SK-N-MC (cell line): ENCODE measurements at regions not wholly inside any gene's neighbourhood (a gene's known extent, or its start where the extent isn't known, plus 50 kb on each side); places are given as distances from the start of the nearest gene placed in this dataset.

Experiments used
- DNase-seq: peaks from one replicate; pipeline ENCODE4 v3.0.0-alpha.2; 2011; ENCODE audit warnings: low read depth, low spot score
- H3K27ac ChIP-seq: fragments of 200-600 bp; sonication (generic); 2 replicates; pipeline ENCODE4 v1.5.1; 2016; ENCODE audit warnings: mixed run types
- H3K36me3 ChIP-seq: fragments of 200-600 bp; sonication (generic); 2 replicates; pipeline ENCODE4 v1.6.1; 2017; ENCODE audit warnings: antibody characterized with exemption, low read length, mixed read lengths; ENCODE audit not compliant: insufficient read depth
- H3K4me3 ChIP-seq: fragments of 200-600 bp; sonication (generic); 2 replicates; pipeline ENCODE4 v1.5.1; 2016
- H3K9ac ChIP-seq: fragments of 200-600 bp; sonication (generic); 2 replicates; pipeline ENCODE4 v1.8.0; 2017; ENCODE audit warnings: mixed run types, mixed read lengths; ENCODE audit not compliant: insufficient read length
- H3K9me3 ChIP-seq: fragments of 200-600 bp; sonication (generic); 2 replicates; pipeline ENCODE4 v1.6.1; 2017; ENCODE audit warnings: low read depth, mild to moderate bottlenecking, antibody characterized with exemption, low read length, moderate library complexity, mixed read lengths
- EZH2 ChIP-seq: fragments of 200-600 bp; sonication (generic); IDR thresholded peaks from one replicate; pipeline ENCODE4 v1.6.1; 2017; ENCODE audit warnings: antibody characterized with exemption
- FOXP2 ChIP-seq: optimal IDR thresholded peaks from 2 replicates; pipeline ENCODE3; 2011; ENCODE audit warnings: mild to moderate bottlenecking, moderate library complexity; ENCODE audit not compliant: insufficient read depth; ENCODE audit errors: extremely low read length, control extremely low read depth
- POLR2AphosphoS5 ChIP-seq: IDR thresholded peaks from 2 replicates; pipeline ENCODE4 v1.6.1; 2012; ENCODE audit warnings: mild to moderate bottlenecking, low read depth, low read length, borderline replicate concordance

GRCh38 chr5:175579742-175580432, 78.0 kb upstream of the HRH2 start:
- no peaks in the 10 kb centered on the region for H3K9me3 ChIP-seq
- no peaks in the 10 kb centered on the region for H3K36me3 ChIP-seq
- H3K9ac ChIP-seq = peak overlapping the region; percentile 28
- H3K27ac ChIP-seq = no peak overlapping the region
- TF ChIP-seq FOXP2 (no peak), EZH2 (no peak), POLR2AphosphoS5 (no peak)
- no peak overlapping the region for H3K4me3 ChIP-seq
- no peak for DNase-seq

GRCh38 chr5:175582697-175583096, 75.2 kb upstream of the HRH2 start:
- no peak overlapping the region for H3K27ac ChIP-seq
- H3K9ac ChIP-seq = no peak overlapping the region
- TF ChIP-seq EZH2 (no peak), FOXP2 (no peak), POLR2AphosphoS5 (no peak)
- H3K36me3 ChIP-seq = no peaks in the 10 kb centered on the region
- DNase-seq = peak; percentile 39
- H3K4me3 ChIP-seq = no peak overlapping the region
- no peaks in the 10 kb centered on the region for H3K9me3 ChIP-seq

GRCh38 chr5:175585567-175585966, 72.3 kb upstream of the HRH2 start:
- Histone ChIP-seq H3K4me3 (no peak overlapping the region), H3K9ac (no peak overlapping the region), H3K36me3 (no peaks in the 10 kb centered on the region), H3K9me3 (no peaks in the 10 kb centered on the region), H3K27ac (no peak overlapping the region)
- TF ChIP-seq POLR2AphosphoS5 = no peak
- TF ChIP-seq FOXP2 = no peak
- TF ChIP-seq EZH2 = no peak
- DNase-seq = no peak

- Histone ChIP-seq H3K9ac (no peak overlapping the region), H3K9me3 (no peaks in the 10 kb centered on the region), H3K27ac (no peak overlapping the region), H3K4me3 (no peak overlapping the region), H3K36me3 (no peaks in the 10 kb centered on the region)
- TF ChIP-seq POLR2AphosphoS5 (no peak), FOXP2 (no peak), EZH2 (no peak)
- DNase-seq = no peak
Observed at GRCh38 chr5:175588709-175589429, 69.0 kb upstream of the HRH2 start.

DNA sequence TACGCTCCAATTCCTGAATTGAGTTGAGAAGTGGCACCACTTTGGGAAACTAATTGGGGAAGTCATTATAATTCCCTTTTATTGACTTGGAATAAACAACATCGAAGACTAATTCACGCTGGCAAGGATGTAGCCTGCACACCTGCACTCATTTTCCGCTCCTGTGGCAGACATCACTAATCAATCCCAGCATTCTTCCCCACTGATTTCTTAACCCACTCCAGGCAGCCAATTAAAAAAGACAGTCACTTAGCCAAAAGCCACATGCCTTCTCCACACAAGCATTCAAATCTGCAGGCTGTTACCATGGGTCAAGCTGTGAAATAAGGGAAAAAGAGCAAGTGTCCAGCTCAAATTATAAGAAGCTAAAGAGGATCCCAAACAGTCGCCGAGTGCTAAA, 68.2 kb upstream of the HRH2 start:
- no peaks in the 10 kb centered on the region for H3K36me3 ChIP-seq
- no peak overlapping the region for H3K4me3 ChIP-seq
- no peak for DNase-seq
- no peak for TF ChIP-seq EZH2
- no peak for TF ChIP-seq FOXP2
- TF ChIP-seq POLR2AphosphoS5 = no peak
- peak overlapping the region; percentile 91 for H3K27ac ChIP-seq
- no peaks in the 10 kb centered on the region for H3K9me3 ChIP-seq
- no peak overlapping the region for H3K9ac ChIP-seq

DNA sequence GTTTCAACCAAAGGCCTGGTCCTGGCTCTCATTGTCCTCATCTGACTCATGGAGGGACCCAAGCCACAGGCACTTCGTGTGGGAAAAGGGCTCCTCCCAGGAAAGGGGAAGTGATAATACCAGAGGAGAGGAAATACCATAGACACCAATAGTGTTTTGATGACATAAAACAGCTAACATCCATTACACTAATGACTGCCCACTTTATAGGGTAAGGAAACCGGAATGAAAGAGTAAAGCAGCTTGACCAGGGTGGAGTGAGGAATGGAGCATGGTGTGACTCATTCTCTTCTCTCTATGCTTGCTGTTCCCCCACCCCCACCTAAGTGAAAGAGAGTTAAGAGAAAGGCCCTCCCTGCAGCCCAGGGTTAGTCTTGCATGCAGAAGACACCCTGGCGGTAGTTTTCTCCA, 67.4 kb upstream of the HRH2 start:
- Histone ChIP-seq H3K4me3 (peak overlapping the region; percentile 42; the same call in 1 of the 2 replicates), H3K9ac (no peak overlapping the region), H3K9me3 (no peaks in the 10 kb centered on the region), H3K36me3 (no peaks in the 10 kb centered on the region), H3K27ac (peak overlapping the region; percentile 91)
- no peak for DNase-seq
- TF ChIP-seq EZH2 (no peak), POLR2AphosphoS5 (no peak; the same call in 1 of the 2 replicates), FOXP2 (no peak)

DNA sequence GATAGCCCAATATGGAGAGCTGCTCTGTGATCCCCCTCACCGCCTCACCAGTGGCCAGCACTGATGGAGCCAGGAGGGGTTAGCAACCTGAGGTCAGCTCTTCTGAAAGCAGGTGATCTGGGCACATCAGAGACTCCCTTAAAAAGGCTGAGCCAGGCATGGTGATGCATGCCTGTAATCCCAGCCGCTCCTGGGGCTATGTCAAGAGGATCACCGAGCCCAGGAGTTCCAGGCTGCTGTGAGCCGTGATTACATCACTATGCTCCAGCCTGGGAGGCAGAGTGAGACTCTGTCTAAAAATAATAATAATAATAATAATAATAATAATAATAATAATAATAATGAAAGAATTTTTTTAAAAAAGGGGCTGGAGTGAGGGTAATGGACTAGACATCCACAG, 66.6 kb upstream of the HRH2 start:
- Histone ChIP-seq H3K4me3 (no peak overlapping the region), H3K27ac (no peak overlapping the region), H3K9ac (no peak overlapping the region), H3K9me3 (no peaks in the 10 kb centered on the region), H3K36me3 (no peaks in the 10 kb centered on the region)
- no peak for TF ChIP-seq EZH2
- no peak for TF ChIP-seq FOXP2
- TF ChIP-seq POLR2AphosphoS5 = no peak
- DNase-seq = no peak

GRCh38 chr5:175593794-175594193, 64.1 kb upstream of the HRH2 start:
- no peak overlapping the region for H3K27ac ChIP-seq
- H3K9me3 ChIP-seq = no peaks in the 10 kb centered on the region
- no peak overlapping the region for H3K4me3 ChIP-seq
- no peak overlapping the region for H3K9ac ChIP-seq
- DNase-seq = no peak
- TF ChIP-seq FOXP2 (no peak), POLR2AphosphoS5 (no peak), EZH2 (no peak)
- no peaks in the 10 kb centered on the region for H3K36me3 ChIP-seq

DNA sequence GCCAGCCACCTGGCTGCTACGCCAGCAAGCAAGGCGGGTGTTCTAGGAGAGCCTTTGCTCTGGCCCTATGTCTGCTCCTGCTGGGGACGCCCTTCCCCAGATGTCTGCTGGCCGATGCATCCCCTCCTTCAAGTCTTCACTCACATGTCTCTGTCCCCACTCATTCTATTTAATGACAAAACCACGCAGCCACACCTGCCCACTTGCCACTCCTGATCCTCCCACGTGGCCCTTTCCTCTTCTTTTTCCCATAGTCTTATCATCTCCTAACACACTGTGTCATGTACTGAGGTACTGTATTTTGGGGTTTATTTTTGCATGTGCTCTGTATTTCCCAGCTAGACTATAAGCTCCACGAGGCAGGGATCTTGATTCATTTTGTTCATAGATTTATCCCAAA, 62.0 kb upstream of the HRH2 start:
- Histone ChIP-seq H3K27ac (no peak overlapping the region), H3K36me3 (no peaks in the 10 kb centered on the region), H3K9me3 (no peaks in the 10 kb centered on the region), H3K4me3 (no peak overlapping the region), H3K9ac (no peak overlapping the region)
- DNase-seq = no peak
- TF ChIP-seq POLR2AphosphoS5 (no peak), FOXP2 (no peak), EZH2 (no peak)

- no peak overlapping the region for H3K9ac ChIP-seq
- TF ChIP-seq FOXP2 (no peak), EZH2 (no peak)
- no peak for DNase-seq
- H3K9me3 ChIP-seq = no peaks in the 10 kb centered on the region
- no peaks in the 10 kb centered on the region for H3K36me3 ChIP-seq
- H3K27ac ChIP-seq = peak overlapping the region; percentile 49; the same call in 1 of the 2 replicates
- peak overlapping the region; percentile 36 for H3K4me3 ChIP-seq
Observed at GRCh38 chr5:175596761-175597189, 61.1 kb upstream of the HRH2 start.
